ENCODE measurements at regions not wholly inside any gene's neighbourhood (a gene's known extent, or its start where the extent isn't known, plus 50 kb on each side); places are given as distances from the start of the nearest gene placed in this dataset.

GRCh38 chr15:100771746-100772145 lies 107.9 kb upstream of the ALDH1A3 start:
- TF ChIP-seq POLR2A (IDR thresholded peaks at IDR 0.05), result no peak
- TF ChIP-seq POLR2AphosphoS5 (IDR thresholded peaks at IDR 0.05), result no peak
- TF ChIP-seq CTCF (IDR thresholded peaks at IDR 0.05 in 8 of 11, conservative IDR thresholded peaks at IDR 0.05 in 3 of 11), result no peak
